ENCODE measurements at regions not wholly inside any gene's neighbourhood (a gene's known extent, or its start where the extent isn't known, plus 50 kb on each side); places are given as distances from the start of the nearest gene placed in this dataset.

GRCh38 chr4:127410644-127411043, 222.1 kb upstream of the INTU start:
- Histone ChIP-seq H3K36me3 (no peaks in the 10 kb centered on the region), H3K9me3 (no peaks in the 10 kb centered on the region), H3K4me3 (no peak overlapping the region), H3K27me3 (no peaks in the 10 kb centered on the region)
- no peak for DNase-seq

GRCh38 chr4:127414951-127415606, 217.7 kb upstream of the INTU start:
- H3K36me3 ChIP-seq: no peaks in the 10 kb centered on the region
- H3K4me3 ChIP-seq: no peak overlapping the region
- H3K9me3 ChIP-seq: no peaks in the 10 kb centered on the region
- no peak for DNase-seq
- H3K27me3 ChIP-seq: no peaks in the 10 kb centered on the region

- no peaks in the 10 kb centered on the region for H3K36me3 ChIP-seq
- no peak overlapping the region for H3K4me3 ChIP-seq
- no peaks in the 10 kb centered on the region for H3K27me3 ChIP-seq
- no peak for DNase-seq
- H3K9me3 ChIP-seq: no peaks in the 10 kb centered on the region
These were observed 216.6 kb upstream of the INTU start for GRCh38 chr4:127416115-127416514.

DNA sequence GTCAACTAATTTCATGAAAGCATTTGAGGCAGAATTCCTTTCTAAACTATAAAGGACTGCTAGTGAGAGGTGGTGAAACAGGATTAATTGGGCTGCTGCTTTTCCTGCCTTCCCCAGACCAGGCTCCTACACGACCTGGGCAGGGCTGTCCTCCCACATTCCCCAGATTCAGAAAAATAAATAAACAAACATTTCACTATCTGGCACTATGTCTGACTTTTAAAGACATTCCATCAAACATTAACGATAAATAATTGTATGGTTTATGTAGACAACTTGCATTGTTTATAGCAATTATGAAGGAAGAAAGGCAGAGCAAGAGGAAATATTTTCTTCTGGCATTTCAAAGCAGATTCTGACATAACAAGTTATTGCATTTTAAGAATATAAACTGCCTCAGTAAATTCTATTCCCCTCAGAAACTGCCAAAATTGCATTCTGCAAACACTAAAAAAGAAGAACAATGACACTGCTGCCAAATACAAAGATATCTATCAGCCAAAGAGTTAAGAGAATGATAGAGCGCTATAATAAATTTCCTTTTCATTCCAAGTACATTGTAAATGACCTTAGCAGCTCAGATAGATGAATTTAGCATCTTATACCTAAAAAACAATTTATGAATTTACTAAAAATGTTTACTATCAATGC, 214.7 kb upstream of the INTU start:
- no peak for DNase-seq
- Histone ChIP-seq H3K4me3 (no peak overlapping the region), H3K36me3 (no peaks in the 10 kb centered on the region), H3K27me3 (no peaks in the 10 kb centered on the region), H3K9me3 (no peaks in the 10 kb centered on the region)

DNA sequence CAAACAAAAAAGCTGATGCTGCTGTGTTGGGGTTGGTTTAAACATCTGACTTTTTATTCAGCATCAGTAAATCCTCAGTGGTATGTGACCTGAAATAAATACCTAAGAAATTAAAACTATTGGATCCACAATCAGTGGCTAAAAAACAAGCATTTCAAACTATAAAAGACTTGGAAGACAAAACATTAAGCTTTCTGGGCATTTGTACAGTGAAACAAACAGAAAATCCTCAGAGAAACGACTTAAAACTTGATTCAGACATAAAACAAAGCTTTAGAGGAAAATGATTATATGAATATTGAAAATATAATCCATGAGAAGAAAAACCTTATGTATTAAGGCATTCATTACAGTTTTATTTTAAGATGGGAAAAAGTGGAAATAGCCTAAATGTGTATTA, 213.3 kb upstream of the INTU start:
- Histone ChIP-seq H3K4me3 (no peak overlapping the region), H3K27me3 (no peaks in the 10 kb centered on the region), H3K9me3 (no peaks in the 10 kb centered on the region), H3K36me3 (no peaks in the 10 kb centered on the region)
- no peak for DNase-seq

- Histone ChIP-seq H3K4me3 (no peak overlapping the region), H3K36me3 (no peaks in the 10 kb centered on the region), H3K9me3 (no peaks in the 10 kb centered on the region), H3K27me3 (no peaks in the 10 kb centered on the region)
- no peak for DNase-seq
These were observed 211.3 kb upstream of the INTU start for GRCh38 chr4:127421437-127421836.

DNA sequence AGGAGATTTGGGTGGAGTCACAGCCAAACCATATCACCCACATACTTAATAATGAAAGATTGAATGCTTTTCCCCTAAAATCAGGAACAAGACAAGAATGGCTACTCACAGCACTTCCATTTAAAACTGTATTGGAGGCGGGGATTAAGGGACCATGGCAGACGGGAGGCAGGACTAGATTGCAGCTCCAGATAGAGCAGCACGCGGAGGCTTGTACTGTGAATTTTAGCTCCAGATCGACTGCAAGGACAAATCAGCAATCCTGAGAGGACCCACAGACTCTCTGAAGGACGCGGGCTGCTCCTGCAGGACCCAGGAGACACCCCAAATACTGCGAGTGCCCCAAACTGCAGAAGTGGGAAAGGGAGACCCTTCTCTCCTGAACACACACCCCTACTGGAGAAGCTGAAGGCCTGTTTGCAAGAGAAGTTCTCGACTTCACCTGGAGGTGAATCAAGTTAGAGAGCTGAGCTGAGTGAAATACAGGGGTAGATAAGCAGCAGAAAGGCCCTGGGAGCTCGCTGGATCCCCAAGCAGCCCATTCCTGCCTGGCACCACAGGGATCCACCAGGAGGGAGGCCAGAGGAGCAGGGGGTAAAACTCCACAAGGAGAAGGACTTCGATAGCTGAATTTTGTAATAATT, 207.4 kb upstream of the INTU start:
- no peak for DNase-seq
- no peaks in the 10 kb centered on the region for H3K36me3 ChIP-seq
- H3K27me3 ChIP-seq: no peaks in the 10 kb centered on the region
- no peak overlapping the region for H3K4me3 ChIP-seq
- H3K9me3 ChIP-seq: no peaks in the 10 kb centered on the region

DNA sequence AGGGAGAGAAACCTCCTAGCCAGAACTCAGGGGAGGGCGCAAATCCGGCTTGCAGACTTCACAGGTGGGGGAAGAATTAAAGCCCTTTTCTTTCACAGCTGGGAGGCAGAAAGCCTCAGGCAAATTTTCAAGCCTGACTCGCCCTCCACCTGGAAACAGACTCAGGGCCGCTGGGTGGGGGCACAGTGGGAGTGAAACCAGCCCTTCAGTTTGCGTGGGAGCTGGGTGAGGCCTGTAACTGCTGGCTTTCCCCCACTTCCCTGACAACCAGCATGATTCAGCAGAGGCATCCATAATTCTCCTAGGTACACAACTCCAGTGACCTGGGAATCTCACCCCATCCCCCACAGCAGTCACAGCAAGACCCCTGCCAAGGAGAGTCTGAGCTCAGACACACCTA, 206.9 kb upstream of the INTU start:
- H3K9me3 ChIP-seq: no peaks in the 10 kb centered on the region
- no peak for DNase-seq
- no peak overlapping the region for H3K4me3 ChIP-seq
- no peaks in the 10 kb centered on the region for H3K27me3 ChIP-seq
- H3K36me3 ChIP-seq: no peaks in the 10 kb centered on the region

- Histone ChIP-seq H3K9me3 (no peaks in the 10 kb centered on the region), H3K4me3 (no peak overlapping the region), H3K36me3 (no peaks in the 10 kb centered on the region), H3K27me3 (no peaks in the 10 kb centered on the region)
- no peak for DNase-seq
These were observed 191.2 kb upstream of the INTU start for GRCh38 chr4:127441571-127441970.

GRCh38 chr4:127445471-127445870, 187.3 kb upstream of the INTU start:
- H3K4me3 ChIP-seq: no peak overlapping the region
- H3K9me3 ChIP-seq: no peaks in the 10 kb centered on the region
- no peaks in the 10 kb centered on the region for H3K27me3 ChIP-seq
- H3K36me3 ChIP-seq: no peaks in the 10 kb centered on the region
- no peak for DNase-seq

GRCh38 chr4:127446427-127446885, 186.3 kb upstream of the INTU start:
- no peak for DNase-seq
- Histone ChIP-seq H3K9me3 (no peaks in the 10 kb centered on the region), H3K27me3 (no peaks in the 10 kb centered on the region), H3K4me3 (no peak overlapping the region), H3K36me3 (no peaks in the 10 kb centered on the region)

GRCh38 chr4:127448986-127449385, 183.8 kb upstream of the INTU start:
- Histone ChIP-seq H3K4me3 (no peak overlapping the region), H3K36me3 (no peaks in the 10 kb centered on the region), H3K9me3 (no peaks in the 10 kb centered on the region), H3K27me3 (no peaks in the 10 kb centered on the region)
- DNase-seq: no peak

- no peaks in the 10 kb centered on the region for H3K9me3 ChIP-seq
- H3K27me3 ChIP-seq: no peaks in the 10 kb centered on the region
- H3K4me3 ChIP-seq: no peak overlapping the region
- no peaks in the 10 kb centered on the region for H3K36me3 ChIP-seq
- no peak for DNase-seq
These were observed 183.3 kb upstream of the INTU start for GRCh38 chr4:127449449-127449848.

DNA sequence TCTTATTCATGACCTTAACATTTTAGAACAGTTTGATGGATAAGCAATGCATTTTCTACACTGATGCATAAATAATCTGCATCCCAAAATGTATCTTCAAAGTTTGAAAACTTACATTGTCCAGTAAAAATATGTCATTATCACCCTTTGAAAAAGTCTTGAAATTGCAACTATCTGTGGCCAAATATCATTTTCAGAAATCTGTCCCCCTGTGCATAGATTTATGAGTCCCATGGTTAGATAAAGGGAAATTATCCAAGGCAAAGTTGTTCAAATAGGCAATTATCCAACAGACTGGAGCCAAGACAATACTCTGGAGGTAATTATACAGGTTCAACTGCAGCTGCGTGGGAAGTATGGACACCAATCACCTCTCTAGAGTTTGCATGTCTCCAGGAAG, 182.5 kb upstream of the INTU start:
- H3K27me3 ChIP-seq: no peaks in the 10 kb centered on the region
- DNase-seq: no peak
- no peak overlapping the region for H3K4me3 ChIP-seq
- H3K36me3 ChIP-seq: no peaks in the 10 kb centered on the region
- no peaks in the 10 kb centered on the region for H3K9me3 ChIP-seq

DNA sequence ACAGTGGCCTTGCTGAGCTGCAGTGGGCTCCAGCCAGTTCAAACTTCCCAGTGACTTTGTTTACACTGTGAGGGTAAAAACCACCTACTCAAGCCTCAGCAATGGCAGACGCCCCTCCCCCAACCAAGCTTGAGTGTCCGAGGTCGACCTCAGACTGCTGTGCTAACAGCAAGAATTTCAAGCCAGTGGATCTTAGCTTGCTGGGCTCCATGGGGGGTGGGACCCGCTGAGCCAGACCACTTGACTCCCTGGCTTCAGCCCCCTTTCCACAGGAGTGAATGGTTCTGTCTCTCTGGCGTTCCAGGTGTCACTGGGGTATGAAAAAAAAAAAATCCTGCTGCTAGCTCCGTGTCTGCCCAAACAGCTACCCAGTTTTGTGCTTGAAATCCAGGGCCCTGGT, 168.9 kb upstream of the INTU start:
- H3K4me3 ChIP-seq: no peak overlapping the region
- no peaks in the 10 kb centered on the region for H3K9me3 ChIP-seq
- no peaks in the 10 kb centered on the region for H3K36me3 ChIP-seq
- H3K27me3 ChIP-seq: no peaks in the 10 kb centered on the region
- DNase-seq: no peak

- no peak for DNase-seq
- Histone ChIP-seq H3K4me3 (no peak overlapping the region), H3K9me3 (no peaks in the 10 kb centered on the region), H3K36me3 (no peaks in the 10 kb centered on the region), H3K27me3 (no peaks in the 10 kb centered on the region)
These were observed 163.2 kb upstream of the INTU start for GRCh38 chr4:127469542-127469941.

DNA sequence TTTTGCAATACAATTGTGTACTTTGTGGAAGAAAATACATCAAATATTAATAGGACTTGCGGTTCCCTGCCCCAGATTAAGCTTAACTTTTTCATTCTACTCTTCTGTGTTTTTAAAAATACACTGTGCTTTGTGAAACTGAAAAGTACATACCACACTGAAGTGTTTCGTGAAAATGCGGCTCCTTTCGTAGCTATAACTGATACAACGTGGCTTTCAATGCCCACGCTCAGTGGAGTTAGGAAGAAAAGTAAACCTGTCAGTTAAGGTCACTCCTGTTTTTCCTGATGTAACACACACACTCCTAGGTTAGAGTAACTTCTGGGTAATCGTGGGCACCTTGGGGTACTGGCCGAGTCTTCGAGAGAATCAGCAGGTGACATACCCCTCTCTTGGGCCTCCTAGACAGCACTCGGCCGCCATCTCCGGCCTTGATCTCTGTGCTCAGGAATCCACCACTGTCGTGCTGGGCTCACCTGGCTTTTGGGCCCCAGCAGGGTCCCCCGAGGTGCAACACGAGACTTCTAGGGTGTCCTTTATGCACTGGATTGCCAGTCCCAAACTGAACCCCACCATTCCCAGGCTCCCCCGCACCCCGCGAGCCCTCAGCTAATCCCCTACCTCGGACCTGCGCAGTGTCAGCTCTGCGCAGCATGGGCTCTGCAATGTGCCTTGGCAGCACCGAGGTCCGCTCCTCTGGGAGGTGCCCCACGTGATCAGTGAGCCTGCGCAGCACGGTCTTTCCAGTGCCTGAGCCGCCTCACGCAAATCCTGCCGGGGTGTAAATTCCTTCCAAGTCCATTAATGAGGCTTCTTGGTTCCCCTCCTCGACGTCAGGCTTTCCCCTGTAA, 162.6 kb upstream of the INTU start:
- DNase-seq: no peak
- Histone ChIP-seq H3K27me3 (no peaks in the 10 kb centered on the region), H3K9me3 (no peaks in the 10 kb centered on the region), H3K4me3 (no peak overlapping the region), H3K36me3 (no peaks in the 10 kb centered on the region)
